ENCODE measurements at regions not wholly inside any gene's neighbourhood (a gene's known extent, or its start where the extent isn't known, plus 50 kb on each side); places are given as distances from the start of the nearest gene placed in this dataset.
"Not testable (repeated sequence)": the region's sequence is repeated elsewhere in the genome, so short reads cannot be mapped to it uniquely, and the experiment has no call there.

GRCh38 chr7:156378806-156379205, 261.8 kb upstream of the RNF32 start:
- no peak for DNase-seq

GRCh38 chr7:156376317-156376716, 264.3 kb upstream of the RNF32 start:
- no peak for DNase-seq

GRCh38 chr7:156374335-156374734, 266.2 kb upstream of the RNF32 start:
- no peak for DNase-seq

GRCh38 chr7:156369929-156370328, 270.6 kb upstream of the RNF32 start:
- not testable (repeated sequence) for DNase-seq

GRCh38 chr7:156368053-156368843, 272.3 kb upstream of the RNF32 start:
- DNase-seq = no peak

GRCh38 chr7:156363751-156364150, 276.8 kb upstream of the RNF32 start:
- DNase-seq = no peak

- no peak for DNase-seq
Observed at GRCh38 chr7:156360835-156361234, 279.7 kb upstream of the RNF32 start.

GRCh38 chr7:156356551-156356950, 284.0 kb upstream of the RNF32 start:
- no peak for DNase-seq

- no peak for DNase-seq
Observed at GRCh38 chr7:156353352-156353751, 287.2 kb upstream of the RNF32 start.

GRCh38 chr7:156347703-156348248, 292.8 kb upstream of the RNF32 start:
- DNase-seq = not testable (repeated sequence)

- no peak for DNase-seq
Observed at GRCh38 chr7:156347132-156347531, 293.4 kb upstream of the RNF32 start.

- no peak for DNase-seq
Observed at GRCh38 chr7:156344595-156344994, 296.0 kb upstream of the RNF32 start.

GRCh38 chr7:156334636-156335035, 305.9 kb upstream of the RNF32 start:
- DNase-seq = no peak

GRCh38 chr7:156327916-156328315, 312.7 kb upstream of the RNF32 start:
- DNase-seq = no peak

GRCh38 chr7:156327474-156327873, 313.1 kb upstream of the RNF32 start:
- no peak for DNase-seq

GRCh38 chr7:156324201-156324600, 316.4 kb upstream of the RNF32 start:
- DNase-seq = no peak

GRCh38 chr7:156321430-156321829, 319.1 kb upstream of the RNF32 start:
- not testable (repeated sequence) for DNase-seq

- DNase-seq = no peak
Observed at GRCh38 chr7:156318926-156319325, 321.6 kb upstream of the RNF32 start.

- DNase-seq = no peak
Observed at GRCh38 chr7:156318426-156318825, 322.1 kb upstream of the RNF32 start.

- DNase-seq = no peak
Observed at GRCh38 chr7:156309016-156309620, 331.5 kb upstream of the RNF32 start.

GRCh38 chr7:156307193-156307592, 333.4 kb upstream of the RNF32 start:
- no peak for DNase-seq

- no peak for DNase-seq
Observed at GRCh38 chr7:156305351-156305750, 335.2 kb upstream of the RNF32 start.

- DNase-seq = no peak
Observed at GRCh38 chr7:156282816-156283215, 357.8 kb upstream of the RNF32 start.

GRCh38 chr7:156279635-156280034, 360.9 kb upstream of the RNF32 start:
- DNase-seq = no peak
